Heart left ventricle (tissue), 13 donors: ENCODE measurements at regions not wholly inside any gene's neighbourhood (a gene's known extent, or its start where the extent isn't known, plus 50 kb on each side); places are given as distances from the start of the nearest gene placed in this dataset.
"Not testable (repeated sequence)": the region's sequence is repeated elsewhere in the genome, so short reads cannot be mapped to it uniquely, and the experiment has no call there.

Source experiments
- CTCF ChIP-seq, 12 donors: fragments of 200-600 bp; sonication (generic) in 4 of 12; IDR thresholded peaks; one replicate each; pipeline versions ENCODE4 v1.5.0 to v1.8.0; 2018 to 2022; ENCODE audit warnings: antibody characterized with exemption in 12 of 12, mild to moderate bottlenecking in 5 of 12
- POLR2A ChIP-seq, 2 donors: fragments of 450-650 bp; IDR thresholded peaks; one replicate each; pipeline ENCODE4 v1.6.1; 2017; ENCODE audit warnings: antibody characterized with exemption in 2 of 2, mild to moderate bottlenecking in 2 of 2, moderate library complexity in 2 of 2
- donor health status: ischemic (EF 13 %, LVEDD 7.1; RV severe dilation, severe dysfunction).
- donor health status: DM: no; HTN: yes; CAD: no.
- donor health status: DM: no; HTN: no; CAD: no.
- donor health status: ischemic (EF 25% LVEDD 6.9; RV normal size, moderate dysfunction).
- donor health status: ischemic (EF 25% LVEDD 5.7; RV mildly dilated, moderate dysfunction).
- donor health status: ischemic (EF 35%, LVEDD 5.7; RV mildly dilated, moderate dysfunction).
- donor health status: nonischemic (EF 11% LVEDD 7.7; RV severe dilation, severe dysfunction).
- donor health status: DM: yes; HTN: yes; CAD: no.
- donor health status: PGD.
- donor health status: ischemic (EF 29% LVEDD 5.4; RV normal size, mild dysfunction).
- donor health status: nonischemic (EF 23%, LVEDD 6.1; RV moderate dilation, normal function).

- TF ChIP-seq CTCF, POLR2A (IDR thresholded peaks at IDR 0.05): not testable (repeated sequence)
Observed at GRCh38 chr10:38448614-38449355, 354.6 kb downstream of the ZNF37A start.
